GM18505 (cell line): ENCODE measurements at regions not wholly inside any gene's neighbourhood (a gene's known extent, or its start where the extent isn't known, plus 50 kb on each side); places are given as distances from the start of the nearest gene placed in this dataset.
A peak's percentile ranks its signal among the peaks of the same experiment; 100 is the strongest.

Experiments
- ATAC-seq: cut with Tn5 transposase; IDR thresholded peaks from one replicate; pipeline ENCODE4 v1.9.1; 2021; ENCODE audit not compliant: unreplicated experiment
- POLR2A ChIP-seq: IDR thresholded peaks from 4 replicates; pipeline ENCODE4 v1.6.1; 2011; ENCODE audit warnings: borderline replicate concordance; ENCODE audit not compliant: insufficient read depth, insufficient read length; ENCODE audit errors: extremely low read depth

DNA sequence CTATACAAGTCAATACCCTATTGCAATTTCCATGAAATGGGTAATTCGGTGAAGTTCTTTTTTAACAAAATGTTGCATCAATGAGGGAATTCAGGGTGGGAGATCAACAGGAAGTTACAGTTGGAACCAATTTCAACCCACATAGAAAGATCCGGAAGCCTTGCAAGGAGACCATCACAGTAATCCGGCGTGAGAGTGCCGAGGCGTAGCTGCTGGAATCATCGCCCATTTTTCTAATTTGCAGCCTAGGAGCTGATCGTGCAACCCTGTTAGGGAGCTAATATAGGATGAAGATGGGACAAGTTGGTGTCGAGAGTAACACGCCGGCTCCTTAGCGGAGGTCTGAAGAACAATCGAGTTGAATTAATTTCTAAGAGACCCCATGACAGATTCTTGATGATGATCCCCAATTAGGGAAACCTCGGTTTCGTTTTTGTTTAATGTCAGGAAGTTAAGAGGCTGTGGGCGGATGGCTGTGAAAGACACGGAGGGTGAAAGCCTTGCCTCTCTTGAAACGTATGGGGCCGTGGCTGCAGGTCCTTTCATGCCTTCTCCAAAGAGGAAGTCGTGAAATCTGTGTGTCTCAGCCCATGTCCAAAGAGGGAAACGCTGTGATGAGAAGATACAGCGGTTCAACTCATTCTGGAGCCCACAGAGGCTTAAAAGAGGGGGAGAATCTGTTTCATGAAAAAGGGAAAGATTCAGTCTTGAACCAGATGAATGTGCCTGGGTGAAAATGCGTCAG is 51.2 kb upstream of the CARD11 start:
- ATAC-seq = no peak
- TF ChIP-seq POLR2A = peak; percentile 30

DNA sequence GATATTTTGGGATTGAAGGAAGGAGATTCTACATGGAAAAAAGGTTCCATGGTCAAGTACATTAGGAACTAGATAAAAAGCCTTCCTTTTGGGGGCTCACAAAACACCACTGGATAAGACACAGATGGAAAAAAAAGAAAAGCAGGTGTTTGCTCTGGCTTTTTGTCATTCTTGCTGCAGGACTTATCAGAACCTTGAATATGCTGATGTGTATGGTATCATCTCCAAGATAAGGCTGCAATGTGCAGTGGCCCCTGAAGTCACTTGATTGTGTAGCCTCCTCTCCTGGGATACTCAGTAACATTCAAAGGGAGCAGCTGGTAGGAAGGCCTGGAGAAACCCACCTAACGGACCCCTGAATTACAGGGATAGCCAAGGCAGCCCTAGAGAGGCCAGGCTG is 54.1 kb upstream of the CARD11 start:
- ATAC-seq = no peak
- TF ChIP-seq POLR2A = no peak

GRCh38 chr7:3102159-3102558 is 58.5 kb upstream of the CARD11 start:
- TF ChIP-seq POLR2A = no peak
- ATAC-seq = no peak

- TF ChIP-seq POLR2A = no peak
- no peak for ATAC-seq
Observed at GRCh38 chr7:3103614-3104398, 60.1 kb upstream of the CARD11 start.

DNA sequence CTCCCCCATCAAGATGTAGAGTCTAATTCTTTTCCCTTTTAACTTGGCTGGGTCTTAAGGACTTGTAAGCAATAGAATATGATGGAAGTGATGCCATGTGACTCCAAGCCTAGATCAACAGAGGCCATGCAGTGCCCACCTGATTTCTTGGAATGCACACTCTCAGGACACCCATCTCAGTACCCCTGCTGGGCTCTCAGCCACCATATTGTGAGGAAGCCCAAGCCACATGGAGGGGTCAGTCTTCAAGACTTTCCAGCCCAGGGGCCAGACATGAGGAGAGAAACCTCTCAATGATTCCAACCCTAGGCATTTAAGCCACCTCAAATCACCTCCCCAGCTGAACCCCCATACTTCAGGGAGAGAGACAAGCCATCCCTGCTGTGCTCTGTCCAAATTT is 62.2 kb upstream of the CARD11 start:
- no peak for ATAC-seq
- no peak for TF ChIP-seq POLR2A

DNA sequence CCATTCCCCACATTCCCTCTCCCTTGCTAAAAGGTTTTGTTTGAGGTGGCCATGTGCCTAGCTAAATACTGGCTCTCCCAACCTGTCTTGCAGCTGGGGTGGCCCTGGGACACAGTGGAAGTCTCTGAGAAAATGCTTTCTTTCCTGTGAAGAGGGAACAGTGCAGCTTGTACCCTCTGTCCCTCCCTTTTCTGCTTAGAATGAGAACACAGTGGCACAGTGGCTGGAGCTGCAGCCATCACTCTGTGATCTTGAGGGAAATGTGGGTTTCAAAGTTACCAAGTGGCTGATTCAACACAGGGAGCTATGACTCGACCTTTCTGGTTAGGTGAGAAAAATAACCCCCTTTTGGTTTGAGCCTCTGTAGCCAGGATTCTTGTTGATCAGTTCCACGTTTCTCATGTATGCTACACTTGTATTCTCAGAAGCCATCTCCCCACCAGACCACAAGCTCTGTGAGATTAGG is 62.7 kb upstream of the CARD11 start:
- no peak for ATAC-seq
- no peak for TF ChIP-seq POLR2A

- no peak for TF ChIP-seq POLR2A
- no peak for ATAC-seq
Observed at GRCh38 chr7:3107228-3107763, 63.6 kb upstream of the CARD11 start.

GRCh38 chr7:3107889-3108570 is 64.4 kb upstream of the CARD11 start:
- ATAC-seq = no peak
- no peak for TF ChIP-seq POLR2A

DNA sequence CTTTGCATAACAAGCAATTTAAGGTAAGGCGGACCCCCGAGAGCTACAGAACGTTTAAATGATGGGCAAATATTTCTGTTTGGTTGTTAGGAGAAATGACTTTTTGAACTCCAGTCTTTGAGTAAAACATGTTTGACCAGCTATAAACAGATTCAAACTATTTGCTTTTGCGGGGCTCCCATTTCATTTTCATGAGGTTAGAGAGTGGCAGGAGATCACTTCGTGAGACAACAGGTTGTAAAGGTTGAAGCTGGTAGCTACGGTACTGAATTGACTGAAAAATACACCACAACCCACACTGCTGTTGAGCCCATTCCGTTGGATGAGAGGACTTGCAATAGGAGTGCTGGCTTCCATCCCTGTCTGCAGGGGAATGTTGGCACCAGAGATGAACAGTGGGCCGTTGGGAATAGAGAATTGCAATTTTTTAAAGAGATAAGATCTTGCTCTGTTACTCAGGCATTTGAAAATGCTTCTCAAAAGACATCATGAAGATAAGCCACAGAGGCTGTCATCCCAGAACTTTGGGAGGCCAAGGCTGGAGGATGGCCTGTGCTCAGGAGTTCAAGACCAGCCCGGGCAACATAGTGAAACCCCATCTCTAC is 65.7 kb upstream of the CARD11 start:
- TF ChIP-seq POLR2A = no peak
- no peak for ATAC-seq

DNA sequence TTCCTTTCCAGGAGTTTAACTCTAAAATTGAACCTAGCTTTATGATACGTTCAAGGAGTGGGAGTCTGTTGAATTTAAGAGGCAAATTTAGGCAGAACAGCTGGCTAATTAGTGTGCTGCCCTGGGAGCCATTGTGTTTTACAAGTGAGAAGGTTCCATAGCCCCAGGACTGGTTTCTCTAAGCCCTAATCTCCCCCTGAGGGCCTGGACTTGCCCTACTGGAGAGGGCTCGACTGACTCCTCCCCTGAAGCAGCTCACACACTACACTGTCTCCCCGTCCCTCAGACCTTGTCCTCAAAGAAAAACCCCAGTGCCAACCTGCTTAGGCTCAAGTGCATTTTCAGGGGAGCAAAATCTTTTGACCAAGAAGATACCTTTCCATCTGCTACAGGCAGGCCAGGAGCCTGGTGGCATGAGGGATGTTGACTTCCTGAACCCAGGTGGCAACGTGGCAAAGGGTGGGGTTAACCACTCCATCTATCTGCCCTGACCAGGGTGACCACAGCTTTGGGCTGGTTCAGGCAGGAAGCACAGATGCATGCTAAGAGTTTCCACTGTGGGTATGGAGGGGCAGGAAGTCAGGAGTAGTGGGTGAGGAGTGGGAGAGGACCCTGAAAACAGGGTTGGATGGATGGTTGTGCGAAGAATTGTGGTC is 68.9 kb upstream of the CARD11 start:
- ATAC-seq = no peak
- no peak for TF ChIP-seq POLR2A

DNA sequence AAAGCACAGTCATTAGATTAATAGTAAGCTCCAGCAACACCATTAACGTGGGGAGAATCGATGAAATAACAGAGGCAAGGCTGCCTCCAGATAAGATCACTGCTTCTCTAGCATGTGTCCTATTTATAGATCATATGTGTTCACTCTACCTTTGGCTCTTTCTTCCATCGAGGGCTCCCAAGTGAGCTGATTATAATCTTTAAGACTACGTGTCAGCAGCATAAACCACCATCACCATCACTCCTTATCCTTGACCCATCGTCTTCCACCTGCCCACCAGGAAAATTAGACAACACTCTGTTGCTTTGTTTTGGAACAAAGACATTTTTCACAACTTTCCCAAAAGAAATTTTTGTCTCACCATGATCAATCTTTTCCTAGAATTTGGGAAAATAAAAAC is 71.2 kb upstream of the CARD11 start:
- no peak for TF ChIP-seq POLR2A
- ATAC-seq = no peak

- no peak for TF ChIP-seq POLR2A
Observed at GRCh38 chr7:3117081-3117480, 73.4 kb upstream of the CARD11 start.

More at GRCh38 chr7:3117081-3117480, 73.4 kb upstream of the CARD11 start:
- ATAC-seq = no peak
